Body of pancreas (tissue), 4 donors: ENCODE measurements at regions not wholly inside any gene's neighbourhood (a gene's known extent, or its start where the extent isn't known, plus 50 kb on each side); places are given as distances from the start of the nearest gene placed in this dataset.

Source experiments
- ATAC-seq: fragments of 150-250 bp; one replicate; pipeline ENCODE4 v1.9.1; 2016
- DNase-seq, 4 donors: peaks; one replicate each; pipeline ENCODE4 v3.0.0-alpha.2; 2019
- H3K27ac ChIP-seq, 4 donors: fragments of 200-600 bp; sonication (generic); 1 replicate in 3 of 4; 2 replicates in 1 of 4; pipeline versions ENCODE4 v1.5.1 to v1.6.1; 2016 to 2019; ENCODE audit warnings: mild to moderate bottlenecking in 1 of 4, mixed read lengths in 1 of 4, moderate library complexity in 1 of 4
- H3K27me3 ChIP-seq, 2 donors: fragments of 200-600 bp; sonication (generic); one replicate each; pipeline ENCODE4 v1.6.0; 2016; ENCODE audit warnings: mild to moderate bottlenecking in 1 of 2
- H3K36me3 ChIP-seq, 2 donors: fragments of 200-600 bp; sonication (generic); replicated peaks in 1 of 2; 2 replicates each; pipeline ENCODE4 v1.5.1; 2016; ENCODE audit warnings: low read depth in 2 of 2; ENCODE audit not compliant: insufficient read depth in 1 of 2
- H3K4me1 ChIP-seq: fragments of 200-600 bp; sonication (generic); one replicate; pipeline ENCODE4 v1.6.0; 2016
- H3K4me3 ChIP-seq, 2 donors: fragments of 200-600 bp; sonication (generic); 1 replicate in 1 of 2; 2 replicates in 1 of 2; pipeline ENCODE4 v1.5.1; 2016 to 2019
- H3K9me3 ChIP-seq, 3 donors: fragments of 200-600 bp; sonication (generic); 1 replicate in 2 of 3; 2 replicates in 1 of 3; pipeline ENCODE4 v1.5.1; 2016
- POLR2A ChIP-seq, 3 donors: fragments of 450-650 bp; IDR thresholded peaks; one replicate each; pipeline ENCODE4 v1.6.1; 2016; ENCODE audit warnings: antibody characterized with exemption in 3 of 3, mild to moderate bottlenecking in 2 of 3
- WGBS, 2 donors: methylation state at CpG; one replicate each; pipeline ENCODE4 v1.1.5; 2017; 5-methylcytosine and 5-hydroxymethylcytosine counted together
- intact Hi-C: fragments of 100-400 bp; cut with DNase I; formaldehyde crosslinking; loops from one replicate; pipeline ENCODE4 v1.15.1; 2023
- TF ChIP-seq, protein P1 (sequence below), 7 experiments: fragments of 450-650 bp in 4 of 7; fragments of 200-600 bp in 3 of 7; sonication (generic) in 3 of 7; IDR thresholded peaks; one replicate each; pipeline ENCODE4 v1.5.1; 2016 to 2019; ENCODE audit warnings: antibody characterized with exemption in 7 of 7

DNA sequence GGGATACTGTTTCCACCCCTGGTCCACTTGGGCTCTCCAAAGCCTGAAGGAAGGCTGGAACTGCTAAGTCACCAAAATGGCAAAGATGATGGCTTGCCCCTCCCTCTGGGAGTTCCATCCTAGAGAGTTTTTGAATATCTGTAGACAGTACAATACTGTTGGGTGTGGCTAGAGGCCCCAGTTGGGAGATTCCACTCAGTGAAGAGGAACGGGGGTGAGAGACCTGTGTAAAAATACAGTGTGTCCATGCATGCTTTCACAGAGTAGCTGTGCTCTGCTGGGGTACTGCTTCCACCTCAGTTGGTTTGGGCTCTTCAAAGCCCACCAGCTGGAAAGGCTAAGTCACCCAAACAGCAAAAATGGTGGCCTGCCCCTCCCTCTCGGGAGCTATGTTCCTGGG lies 109.8 kb upstream of the APOOL start:
- H3K4me1 ChIP-seq: no peaks in the 10 kb centered on the region
- H3K27ac ChIP-seq: no peak overlapping the region
- 83% methylated on average over 2 of the region's 2 CpGs; no CpG with 5 or more reads in 1 of the 2 donors for WGBS, 2 donors
- no peak for DNase-seq
- H3K9me3 ChIP-seq: no peaks in the 10 kb centered on the region
- ATAC-seq: no peak
- no peaks in the 10 kb centered on the region for H3K27me3 ChIP-seq
- H3K36me3 ChIP-seq: no peaks in the 10 kb centered on the region
- intact Hi-C loops: no loop called here
- TF ChIP-seq, protein P1, sequence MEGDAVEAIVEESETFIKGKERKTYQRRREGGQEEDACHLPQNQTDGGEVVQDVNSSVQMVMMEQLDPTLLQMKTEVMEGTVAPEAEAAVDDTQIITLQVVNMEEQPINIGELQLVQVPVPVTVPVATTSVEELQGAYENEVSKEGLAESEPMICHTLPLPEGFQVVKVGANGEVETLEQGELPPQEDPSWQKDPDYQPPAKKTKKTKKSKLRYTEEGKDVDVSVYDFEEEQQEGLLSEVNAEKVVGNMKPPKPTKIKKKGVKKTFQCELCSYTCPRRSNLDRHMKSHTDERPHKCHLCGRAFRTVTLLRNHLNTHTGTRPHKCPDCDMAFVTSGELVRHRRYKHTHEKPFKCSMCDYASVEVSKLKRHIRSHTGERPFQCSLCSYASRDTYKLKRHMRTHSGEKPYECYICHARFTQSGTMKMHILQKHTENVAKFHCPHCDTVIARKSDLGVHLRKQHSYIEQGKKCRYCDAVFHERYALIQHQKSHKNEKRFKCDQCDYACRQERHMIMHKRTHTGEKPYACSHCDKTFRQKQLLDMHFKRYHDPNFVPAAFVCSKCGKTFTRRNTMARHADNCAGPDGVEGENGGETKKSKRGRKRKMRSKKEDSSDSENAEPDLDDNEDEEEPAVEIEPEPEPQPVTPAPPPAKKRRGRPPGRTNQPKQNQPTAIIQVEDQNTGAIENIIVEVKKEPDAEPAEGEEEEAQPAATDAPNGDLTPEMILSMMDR (IDR thresholded peaks at IDR 0.05): no peak
- TF ChIP-seq POLR2A (IDR thresholded peaks at IDR 0.05): no peak
- no peak overlapping the region for H3K4me3 ChIP-seq

DNA sequence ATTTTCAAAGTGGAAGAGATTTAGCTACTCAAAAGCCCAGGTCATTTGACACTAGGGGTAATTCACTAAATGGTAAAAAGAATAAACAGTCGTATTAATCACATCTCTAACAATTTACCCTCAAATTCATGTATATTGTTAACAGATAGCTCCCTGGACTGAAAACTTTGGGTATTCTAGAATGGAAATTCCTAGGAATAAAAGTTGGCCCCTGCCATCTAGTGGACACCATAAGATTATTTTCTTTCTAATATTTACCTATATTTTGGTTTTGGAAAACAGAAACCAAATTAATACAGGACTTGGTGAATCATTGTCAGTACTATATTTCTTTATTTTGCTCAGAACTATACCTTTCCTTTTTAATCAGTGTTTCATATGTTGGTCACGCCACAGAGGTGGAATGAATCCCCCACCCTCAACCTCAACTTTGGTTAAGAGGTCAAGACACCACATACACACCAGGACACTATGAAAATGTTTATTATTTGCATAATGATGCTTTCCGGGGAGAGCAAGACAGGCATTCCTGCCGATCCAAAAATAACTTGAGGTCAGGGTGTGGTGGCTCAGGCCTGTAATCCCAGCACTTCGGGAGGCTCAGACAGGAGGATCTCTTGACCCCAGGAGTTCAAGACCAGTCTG lies 96.2 kb upstream of the APOOL start:
- ATAC-seq (no peak), DNase-seq (no peak)
- WGBS, 2 donors: 46% methylated on average over 3 to 5 of the region's 5 CpGs
- no peaks in the 10 kb centered on the region for H3K4me1 ChIP-seq
- TF ChIP-seq POLR2A (IDR thresholded peaks at IDR 0.05): no peak
- TF ChIP-seq, protein P1 (IDR thresholded peaks at IDR 0.05): peak in 3 of 7 experiments; percentile 9 to 24 (median 15)
- H3K9me3 ChIP-seq: no peaks in the 10 kb centered on the region
- no peak overlapping the region for H3K4me3 ChIP-seq
- H3K27me3 ChIP-seq: no peaks in the 10 kb centered on the region
- no peak overlapping the region for H3K27ac ChIP-seq
- H3K36me3 ChIP-seq: no peaks in the 10 kb centered on the region
- intact Hi-C loops: no loop called here

DNA sequence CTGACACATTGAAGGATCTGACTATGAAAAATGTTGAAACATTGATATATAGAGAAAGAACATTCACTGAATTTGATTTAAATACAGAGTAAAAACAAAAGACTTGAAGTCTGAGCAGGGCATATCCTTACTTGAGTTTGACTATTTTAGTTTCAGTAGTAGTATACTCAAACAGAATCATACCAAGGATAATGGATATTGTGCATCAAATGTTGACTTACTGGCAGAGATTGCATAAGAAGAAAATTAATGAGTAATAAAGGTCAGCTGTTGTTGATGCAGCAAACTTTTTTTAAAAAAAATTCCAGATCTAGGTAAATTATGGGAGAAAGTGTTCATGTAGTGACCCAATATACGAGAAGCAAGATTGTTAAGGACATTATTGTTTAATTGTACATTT lies 94.5 kb upstream of the APOOL start:
- Histone ChIP-seq H3K27me3 (no peaks in the 10 kb centered on the region), H3K27ac (no peak overlapping the region), H3K36me3 (no peaks in the 10 kb centered on the region), H3K4me3 (no peak overlapping the region), H3K9me3 (no peaks in the 10 kb centered on the region), H3K4me1 (no peaks in the 10 kb centered on the region)
- intact Hi-C loops: no loop called here
- WGBS, 2 donors: 37% methylated on average over 1 of the region's 1 CpG
- no peak for DNase-seq
- ATAC-seq: no peak
- no peak for TF ChIP-seq POLR2A (IDR thresholded peaks at IDR 0.05)
- TF ChIP-seq, protein P1 (IDR thresholded peaks at IDR 0.05): no peak

- intact Hi-C loops: no loop called here
- WGBS, 2 donors: 40 to 57% methylated on average over 1 of the region's 1 CpG
- Histone ChIP-seq H3K36me3 (no peaks in the 10 kb centered on the region), H3K4me3 (no peak overlapping the region), H3K27me3 (no peaks in the 10 kb centered on the region), H3K27ac (no peak overlapping the region), H3K4me1 (no peaks in the 10 kb centered on the region), H3K9me3 (no peaks in the 10 kb centered on the region)
- DNase-seq (no peak), ATAC-seq (no peak)
- no peak for TF ChIP-seq POLR2A (IDR thresholded peaks at IDR 0.05)
- TF ChIP-seq, protein P1 (IDR thresholded peaks at IDR 0.05): no peak
Observed at GRCh38 chrX:84924624-84925023, 79.1 kb upstream of the APOOL start.

DNA sequence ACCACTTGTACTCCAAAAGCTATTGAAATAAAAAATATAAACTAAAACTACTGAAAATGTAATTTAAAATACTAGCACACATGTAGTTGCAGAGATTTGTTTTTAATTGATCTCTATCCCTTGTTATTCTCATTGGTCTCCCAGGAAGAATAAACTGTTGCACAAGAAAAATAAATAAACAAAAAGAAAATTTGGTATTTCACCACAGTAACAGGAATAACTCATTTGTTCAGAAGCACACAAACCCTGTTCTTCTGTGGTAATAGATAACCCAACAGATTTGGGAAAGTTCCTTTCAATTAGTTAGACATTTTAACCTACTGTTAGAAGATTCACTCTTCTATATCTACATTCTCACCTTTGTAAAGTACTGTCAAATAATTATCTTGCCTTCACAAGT lies 70.9 kb upstream of the APOOL start:
- no peaks in the 10 kb centered on the region for H3K9me3 ChIP-seq
- H3K4me1 ChIP-seq: no peaks in the 10 kb centered on the region
- no peak overlapping the region for H3K27ac ChIP-seq
- intact Hi-C loops: no loop called here
- H3K4me3 ChIP-seq: no peak overlapping the region
- DNase-seq: no peak
- H3K36me3 ChIP-seq: no peaks in the 10 kb centered on the region
- ATAC-seq: no peak
- TF ChIP-seq, protein P1 (IDR thresholded peaks at IDR 0.05): no peak
- TF ChIP-seq POLR2A (IDR thresholded peaks at IDR 0.05): no peak
- H3K27me3 ChIP-seq: no peaks in the 10 kb centered on the region
